ENCODE measurements at regions not wholly inside any gene's neighbourhood (a gene's known extent, or its start where the extent isn't known, plus 50 kb on each side); places are given as distances from the start of the nearest gene placed in this dataset.

DNA sequence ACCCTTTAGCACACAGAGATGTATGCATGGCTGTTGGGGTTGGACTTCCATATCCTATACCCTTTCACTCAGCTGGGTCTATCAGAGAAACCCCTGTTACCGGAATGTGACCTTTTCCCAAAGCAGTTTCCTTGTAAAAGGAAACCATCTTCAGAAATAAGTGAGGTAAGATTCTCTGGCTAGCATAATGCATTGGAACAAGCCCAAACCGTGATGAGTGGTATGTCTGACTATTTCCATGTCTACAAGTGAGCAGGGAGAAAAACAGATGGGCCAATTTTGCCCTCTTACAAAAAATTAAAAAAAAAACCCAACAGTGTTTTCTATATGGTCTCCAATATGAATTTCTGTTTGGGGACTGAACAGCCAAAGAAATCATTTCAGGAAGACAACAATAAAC is 283.9 kb downstream of the SMARCA1 start:
- no peak overlapping the region for H3K4me3 ChIP-seq (ENCODE audit: low read length)
- no peak for TF ChIP-seq CTCF (IDR thresholded peaks at IDR 0.05; ENCODE audit: insufficient read depth, low read depth, low read length, missing control alignments)
- no peak for DNase-seq (ENCODE audit: low read depth)

- H3K4me3 ChIP-seq (ENCODE audit: low read length) = no peak overlapping the region
- no peak for TF ChIP-seq CTCF (IDR thresholded peaks at IDR 0.05; ENCODE audit: insufficient read depth, low read depth, low read length, missing control alignments)
- DNase-seq (ENCODE audit: low read depth) = no peak
Measured at GRCh38 chrX:129238011-129238410, 285.3 kb downstream of the SMARCA1 start.

- H3K4me3 ChIP-seq (ENCODE audit: low read length) = no peak overlapping the region
- no peak for DNase-seq (ENCODE audit: low read depth)
- no peak for TF ChIP-seq CTCF (IDR thresholded peaks at IDR 0.05; ENCODE audit: insufficient read depth, low read depth, low read length, missing control alignments)
Measured at GRCh38 chrX:129235903-129236302, 287.4 kb downstream of the SMARCA1 start.

DNA sequence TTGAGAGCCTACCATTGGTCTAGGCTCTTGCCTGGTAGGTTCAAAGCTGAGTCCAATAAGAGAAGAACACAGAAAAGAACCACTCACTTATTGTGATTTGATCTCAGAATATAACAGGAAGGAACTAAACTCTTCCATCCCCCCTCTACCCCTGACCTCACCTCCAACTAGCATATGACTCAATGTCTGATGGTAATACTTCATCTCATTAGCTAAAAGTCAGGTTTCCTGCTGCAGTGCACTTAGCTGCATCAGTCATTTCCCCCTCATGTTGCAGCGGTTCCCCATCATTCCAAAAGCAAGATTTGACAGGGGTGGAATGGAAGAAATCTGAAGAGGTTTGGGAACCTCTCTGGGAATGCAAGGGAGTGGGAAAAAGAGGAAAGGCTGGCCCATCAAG is 289.5 kb downstream of the SMARCA1 start:
- DNase-seq (ENCODE audit: low read depth) = no peak
- no peak overlapping the region for H3K4me3 ChIP-seq (ENCODE audit: low read length)
- no peak for TF ChIP-seq CTCF (IDR thresholded peaks at IDR 0.05; ENCODE audit: insufficient read depth, low read depth, low read length, missing control alignments)

GRCh38 chrX:129230850-129231512 is 292.3 kb downstream of the SMARCA1 start:
- no peak overlapping the region for H3K4me3 ChIP-seq (ENCODE audit: low read length)
- DNase-seq (ENCODE audit: low read depth) = no peak
- TF ChIP-seq CTCF (IDR thresholded peaks at IDR 0.05; ENCODE audit: insufficient read depth, low read depth, low read length, missing control alignments) = no peak

- H3K4me3 ChIP-seq (ENCODE audit: low read length) = no peak overlapping the region
- DNase-seq (ENCODE audit: low read depth) = no peak
- TF ChIP-seq CTCF (IDR thresholded peaks at IDR 0.05; ENCODE audit: insufficient read depth, low read depth, low read length, missing control alignments) = no peak
Measured at GRCh38 chrX:129230168-129230567, 293.1 kb downstream of the SMARCA1 start.

- TF ChIP-seq CTCF (IDR thresholded peaks at IDR 0.05; ENCODE audit: insufficient read depth, low read depth, low read length, missing control alignments) = no peak
- H3K4me3 ChIP-seq (ENCODE audit: low read length) = no peak overlapping the region
- no peak for DNase-seq (ENCODE audit: low read depth)
Measured at GRCh38 chrX:129227366-129227765, 295.9 kb downstream of the SMARCA1 start.

Data from epithelial cell of esophagus (primary cell).